HG03139 (cell line): ENCODE measurements at regions not wholly inside any gene's neighbourhood (a gene's known extent, or its start where the extent isn't known, plus 50 kb on each side); places are given as distances from the start of the nearest gene placed in this dataset.
"Not testable (repeated sequence)": the region's sequence is repeated elsewhere in the genome, so short reads cannot be mapped to it uniquely, and the experiment has no call there.

Experiments
- ATAC-seq: cut with Tn5 transposase; IDR thresholded peaks from one replicate; pipeline ENCODE4 v1.9.1; 2021; ENCODE audit not compliant: unreplicated experiment

- ATAC-seq: no peak
These were observed 183.8 kb upstream of the ITGA1 start for GRCh38 chr5:52603778-52604554.

DNA sequence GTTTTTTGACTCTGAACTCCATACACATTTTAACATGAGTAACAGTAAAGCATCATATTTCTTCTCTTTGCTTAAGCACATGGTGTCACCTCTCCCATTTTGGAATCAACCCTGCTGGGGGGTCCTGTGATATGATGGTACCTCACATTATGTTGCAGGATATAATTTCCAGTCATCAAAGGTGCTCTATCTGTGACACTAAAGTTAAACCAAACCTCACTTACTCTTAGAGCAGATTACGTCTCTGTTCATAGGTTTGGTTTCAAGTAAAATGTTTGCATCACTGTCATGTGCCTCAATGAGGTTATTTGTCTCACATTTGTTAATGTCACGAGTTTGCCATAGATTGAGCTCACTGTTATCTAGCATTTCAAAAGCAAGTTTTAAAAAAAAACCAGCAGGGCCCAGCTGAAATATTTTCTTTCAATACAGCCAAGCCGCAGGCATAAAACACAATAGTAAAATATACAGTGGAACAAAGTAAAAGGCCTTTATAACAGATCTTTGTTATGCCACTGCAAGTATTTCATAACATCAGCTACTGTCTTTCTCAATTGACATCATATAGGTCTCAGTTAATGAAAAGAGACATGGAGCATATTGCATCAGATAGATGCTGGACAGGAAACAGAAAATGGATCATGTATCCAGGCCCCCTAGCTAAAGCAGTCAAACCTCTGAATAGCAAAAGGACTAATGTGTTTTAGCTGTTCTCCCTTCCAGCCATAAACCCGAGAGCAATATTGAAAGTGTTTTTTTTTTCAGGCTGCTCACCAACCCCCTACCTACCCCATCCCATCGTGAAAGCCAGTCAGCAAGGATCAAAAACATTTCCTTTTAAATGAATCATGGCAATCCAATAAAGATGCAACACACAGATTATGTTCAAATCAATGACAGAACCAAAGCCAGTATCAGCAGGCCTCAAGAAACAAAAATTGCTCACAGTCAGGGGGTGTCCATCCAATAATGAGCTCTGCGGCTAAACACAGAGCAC lies 182.1 kb upstream of the ITGA1 start:
- ATAC-seq: no peak

GRCh38 chr5:52607227-52607824 lies 180.4 kb upstream of the ITGA1 start:
- ATAC-seq: no peak

- no peak for ATAC-seq
These were observed 167.4 kb upstream of the ITGA1 start for GRCh38 chr5:52620315-52620714.

- ATAC-seq: no peak
These were observed 164.4 kb upstream of the ITGA1 start for GRCh38 chr5:52623291-52623690.

GRCh38 chr5:52624291-52624690 lies 163.4 kb upstream of the ITGA1 start:
- ATAC-seq: no peak

DNA sequence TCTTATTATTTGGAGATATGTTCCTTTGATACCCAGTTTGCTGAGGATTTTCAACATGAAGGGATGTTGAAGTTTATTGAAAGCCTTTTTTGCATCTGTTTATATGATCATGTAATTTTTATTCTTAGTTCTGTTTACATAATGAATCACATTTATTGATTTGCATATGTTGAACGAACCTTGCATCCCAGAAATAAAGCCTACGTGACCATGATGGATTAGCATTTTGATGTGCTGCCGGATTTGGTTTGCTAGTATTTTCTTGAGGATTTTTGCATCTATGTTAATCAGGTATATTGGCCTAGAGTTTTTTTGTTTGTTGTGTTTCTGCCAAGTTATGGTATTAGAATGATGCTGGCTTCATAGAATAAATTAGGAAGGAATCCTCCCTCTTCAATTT lies 161.4 kb upstream of the ITGA1 start:
- ATAC-seq: no peak

DNA sequence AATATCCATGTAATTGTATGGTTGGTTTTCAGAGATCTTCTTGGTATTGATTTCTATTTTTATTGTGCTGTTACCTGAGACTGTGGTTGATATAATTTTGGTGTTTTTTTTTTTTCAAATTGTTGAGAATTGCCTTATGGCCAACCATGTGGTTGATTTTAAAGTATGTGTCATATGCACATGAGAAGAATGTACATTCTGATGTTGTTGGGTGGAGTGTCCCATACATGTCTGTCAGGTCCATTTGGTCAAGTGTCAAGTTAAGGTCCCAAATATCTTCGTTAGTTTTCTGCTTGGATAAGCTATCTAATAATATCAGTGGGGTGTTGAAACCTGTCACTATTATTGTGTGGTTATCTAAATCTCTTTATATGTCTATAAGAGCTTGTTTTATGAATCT lies 160.0 kb upstream of the ITGA1 start:
- ATAC-seq: no peak

GRCh38 chr5:52632281-52632680 lies 155.4 kb upstream of the ITGA1 start:
- ATAC-seq: no peak

- not testable (repeated sequence) for ATAC-seq
These were observed 153.5 kb upstream of the ITGA1 start for GRCh38 chr5:52634171-52634570.

- no peak for ATAC-seq
These were observed 149.0 kb upstream of the ITGA1 start for GRCh38 chr5:52638732-52639131.

GRCh38 chr5:52648726-52649125 lies 139.0 kb upstream of the ITGA1 start:
- ATAC-seq: no peak

DNA sequence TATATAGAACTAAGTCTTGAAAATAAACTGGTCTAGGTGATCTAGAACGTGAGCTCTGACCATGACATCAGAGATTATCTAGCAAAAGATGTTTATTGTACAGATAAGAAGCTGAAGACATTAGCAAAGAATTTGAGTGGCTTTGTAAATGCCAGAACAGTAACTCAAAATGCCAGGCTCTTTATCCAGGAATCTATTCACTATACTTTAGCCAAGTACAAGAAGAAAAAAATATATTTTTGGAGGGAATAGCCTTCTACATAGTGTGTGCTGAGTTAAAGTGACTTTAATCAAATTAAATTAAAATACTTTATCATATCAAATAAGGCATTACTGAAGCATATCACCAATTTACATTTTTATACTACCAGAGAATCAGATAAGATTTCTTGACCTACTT lies 132.6 kb upstream of the ITGA1 start:
- no peak for ATAC-seq

DNA sequence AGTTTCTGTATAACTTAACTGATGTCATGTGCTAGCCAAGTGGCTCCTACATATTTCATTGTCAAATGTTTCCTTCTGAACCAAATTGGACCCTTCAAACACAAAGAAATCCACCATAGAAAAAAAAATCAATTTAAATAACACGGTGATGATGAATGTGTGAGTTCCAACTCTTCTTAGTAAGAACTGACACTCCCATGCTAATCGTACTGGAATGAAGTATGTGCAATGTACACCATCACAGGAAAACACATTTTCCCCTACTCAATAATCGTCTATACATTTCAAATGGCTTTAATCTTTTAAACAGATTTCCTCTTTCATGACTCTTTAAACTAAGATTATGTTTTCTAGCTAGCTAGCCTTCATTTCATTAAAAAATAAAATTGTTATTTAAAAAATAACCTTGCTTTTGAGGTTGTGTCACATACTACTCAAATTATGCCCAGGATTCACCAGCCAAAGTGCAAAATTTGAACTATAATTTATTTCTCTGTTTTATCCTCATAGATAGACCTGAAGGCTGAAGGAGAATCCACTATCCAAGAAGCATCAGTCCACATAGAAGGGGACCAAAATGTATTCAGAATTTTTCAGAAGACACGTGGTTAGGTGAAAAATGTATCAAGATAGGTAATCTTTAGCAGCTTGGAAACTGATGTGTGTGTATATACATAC lies 131.0 kb upstream of the ITGA1 start:
- ATAC-seq: no peak

DNA sequence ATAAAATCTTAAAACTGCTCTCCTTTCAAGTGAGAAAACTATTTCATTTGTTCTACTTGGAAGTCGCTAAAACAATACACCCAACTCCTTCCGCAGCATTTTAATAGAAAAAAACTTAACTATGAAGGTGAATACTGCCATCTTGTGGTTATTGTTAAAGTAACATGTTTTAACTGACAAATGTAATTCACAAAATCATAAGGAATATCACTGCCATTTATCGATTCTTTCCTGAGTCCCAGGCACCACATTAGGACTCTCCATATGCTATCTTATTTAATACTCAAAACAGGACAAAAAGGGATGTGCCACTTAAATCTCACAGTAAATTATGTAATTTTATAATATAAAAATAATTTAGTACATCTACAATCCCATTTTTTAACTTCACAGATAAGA lies 130.5 kb upstream of the ITGA1 start:
- no peak for ATAC-seq

DNA sequence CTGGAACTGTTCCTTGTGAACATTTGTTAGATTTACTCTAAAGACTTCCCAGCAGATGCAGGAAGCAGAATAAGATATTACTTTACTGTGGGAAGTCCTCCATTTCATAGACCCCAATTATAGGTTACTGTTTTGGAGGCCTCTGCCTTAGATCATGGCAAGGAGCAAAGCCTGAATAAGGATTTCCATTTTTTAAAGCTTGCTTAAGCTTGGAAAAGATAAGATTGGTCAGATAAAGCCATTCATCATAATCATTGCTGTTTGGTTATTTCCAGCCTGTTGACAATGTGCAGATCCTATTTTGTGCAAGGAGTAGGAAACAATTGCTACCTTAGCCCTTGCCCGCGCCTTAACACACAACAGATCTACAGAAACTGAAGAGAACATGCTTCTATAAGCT lies 129.5 kb upstream of the ITGA1 start:
- ATAC-seq: no peak

GRCh38 chr5:52660621-52661020 lies 127.1 kb upstream of the ITGA1 start:
- ATAC-seq: no peak

GRCh38 chr5:52661903-52662595 lies 125.7 kb upstream of the ITGA1 start:
- ATAC-seq: no peak

DNA sequence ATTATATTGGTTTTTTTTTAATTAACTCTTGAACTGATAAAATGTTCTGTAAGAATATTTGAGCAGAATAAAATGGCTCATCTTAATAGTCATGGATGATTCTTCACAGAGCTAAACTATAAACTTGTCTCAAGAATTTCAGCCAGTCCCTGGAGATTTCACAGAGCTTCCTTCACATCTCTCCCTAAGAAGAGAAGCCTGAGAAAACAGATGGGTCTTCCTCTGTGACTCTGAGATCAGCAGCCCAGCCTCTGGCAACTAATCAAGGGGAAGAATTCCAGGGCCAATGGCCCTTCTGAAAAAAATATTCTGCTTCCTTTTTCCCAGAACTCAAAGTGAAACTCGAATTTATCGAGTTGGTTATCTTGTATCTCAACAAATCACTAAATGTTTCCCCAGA lies 122.2 kb upstream of the ITGA1 start:
- no peak for ATAC-seq

GRCh38 chr5:52668139-52668538 lies 119.6 kb upstream of the ITGA1 start:
- ATAC-seq: no peak
